ENCODE measurements at regions not wholly inside any gene's neighbourhood (a gene's known extent, or its start where the extent isn't known, plus 50 kb on each side); places are given as distances from the start of the nearest gene placed in this dataset.

DNA sequence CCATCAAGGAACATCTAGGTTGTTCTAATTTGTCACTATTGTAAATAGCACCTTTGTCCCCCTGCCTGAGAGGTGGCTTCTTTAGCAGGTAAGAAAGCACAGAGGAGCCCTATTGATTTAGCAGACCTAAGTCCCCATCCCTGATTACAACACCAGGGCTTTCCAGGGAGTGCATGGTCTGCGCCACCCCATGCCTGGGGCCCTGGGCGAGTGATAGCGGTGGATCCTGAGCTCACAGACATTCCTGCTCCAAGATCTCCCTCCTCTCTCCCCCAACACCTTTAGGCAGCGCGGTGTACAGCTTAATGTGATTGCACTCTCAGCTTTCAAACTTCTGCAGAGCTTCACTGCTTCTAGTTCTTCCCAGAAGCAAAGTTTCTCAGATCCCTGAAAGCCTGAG lies 67.4 kb upstream of the WWC1 start (continued):
- TF ChIP-seq, protein P1, sequence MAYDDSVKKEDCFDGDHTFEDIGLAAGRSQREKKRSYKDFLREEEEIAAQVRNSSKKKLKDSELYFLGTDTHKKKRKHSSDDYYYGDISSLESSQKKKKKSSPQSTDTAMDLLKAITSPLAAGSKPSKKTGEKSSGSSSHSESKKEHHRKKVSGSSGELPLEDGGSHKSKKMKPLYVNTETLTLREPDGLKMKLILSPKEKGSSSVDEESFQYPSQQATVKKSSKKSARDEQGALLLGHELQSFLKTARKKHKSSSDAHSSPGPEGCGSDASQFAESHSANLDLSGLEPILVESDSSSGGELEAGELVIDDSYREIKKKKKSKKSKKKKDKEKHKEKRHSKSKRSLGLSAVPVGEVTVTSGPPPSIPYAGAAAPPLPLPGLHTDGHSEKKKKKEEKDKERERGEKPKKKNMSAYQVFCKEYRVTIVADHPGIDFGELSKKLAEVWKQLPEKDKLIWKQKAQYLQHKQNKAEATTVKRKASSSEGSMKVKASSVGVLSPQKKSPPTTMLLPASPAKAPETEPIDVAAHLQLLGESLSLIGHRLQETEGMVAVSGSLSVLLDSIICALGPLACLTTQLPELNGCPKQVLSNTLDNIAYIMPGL (CRISPR knock-in tag; IDR thresholded peaks at IDR 0.05): no peak
- TF ChIP-seq, protein P2, sequence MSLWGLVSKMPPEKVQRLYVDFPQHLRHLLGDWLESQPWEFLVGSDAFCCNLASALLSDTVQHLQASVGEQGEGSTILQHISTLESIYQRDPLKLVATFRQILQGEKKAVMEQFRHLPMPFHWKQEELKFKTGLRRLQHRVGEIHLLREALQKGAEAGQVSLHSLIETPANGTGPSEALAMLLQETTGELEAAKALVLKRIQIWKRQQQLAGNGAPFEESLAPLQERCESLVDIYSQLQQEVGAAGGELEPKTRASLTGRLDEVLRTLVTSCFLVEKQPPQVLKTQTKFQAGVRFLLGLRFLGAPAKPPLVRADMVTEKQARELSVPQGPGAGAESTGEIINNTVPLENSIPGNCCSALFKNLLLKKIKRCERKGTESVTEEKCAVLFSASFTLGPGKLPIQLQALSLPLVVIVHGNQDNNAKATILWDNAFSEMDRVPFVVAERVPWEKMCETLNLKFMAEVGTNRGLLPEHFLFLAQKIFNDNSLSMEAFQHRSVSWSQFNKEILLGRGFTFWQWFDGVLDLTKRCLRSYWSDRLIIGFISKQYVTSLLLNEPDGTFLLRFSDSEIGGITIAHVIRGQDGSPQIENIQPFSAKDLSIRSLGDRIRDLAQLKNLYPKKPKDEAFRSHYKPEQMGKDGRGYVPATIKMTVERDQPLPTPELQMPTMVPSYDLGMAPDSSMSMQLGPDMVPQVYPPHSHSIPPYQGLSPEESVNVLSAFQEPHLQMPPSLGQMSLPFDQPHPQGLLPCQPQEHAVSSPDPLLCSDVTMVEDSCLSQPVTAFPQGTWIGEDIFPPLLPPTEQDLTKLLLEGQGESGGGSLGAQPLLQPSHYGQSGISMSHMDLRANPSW (CRISPR knock-in tag; conservative IDR thresholded peaks at IDR 0.05; ENCODE audit: low read depth): no peak
- TF ChIP-seq ZNF121 (CRISPR knock-in tag; IDR thresholded peaks at IDR 0.05) (no peak), OVOL2 (CRISPR knock-in tag; IDR thresholded peaks at IDR 0.05; ENCODE audit: borderline replicate concordance) (no peak)

DNA sequence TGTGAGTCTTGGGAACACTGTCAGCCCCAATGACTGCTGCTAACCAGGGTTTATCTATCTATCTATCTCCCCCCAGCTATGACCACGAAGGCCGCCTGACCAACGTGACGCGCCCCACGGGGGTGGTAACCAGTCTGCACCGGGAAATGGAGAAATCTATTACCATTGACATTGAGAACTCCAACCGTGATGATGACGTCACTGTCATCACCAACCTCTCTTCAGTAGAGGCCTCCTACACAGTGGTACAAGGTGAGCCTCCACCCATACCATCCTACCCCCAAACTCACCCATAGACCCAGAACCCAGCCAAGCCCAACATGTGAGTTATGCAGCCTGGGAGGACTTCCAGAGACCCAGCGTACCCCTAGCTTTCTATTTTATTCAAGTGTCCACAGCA lies 65.4 kb upstream of the WWC1 start:
- CTCF ChIA-PET: no interaction called here
- no peak for DNase-seq (ENCODE audit: low spot score)

More for the DNA sequence above, 65.4 kb upstream of the WWC1 start:
- ATAC-seq: no peak
- H3K36me3 Mint-ChIP-seq: no peaks in the 10 kb centered on the region
- no peak for TF ChIP-seq TP53 (CRISPR knock-in tag; IDR thresholded peaks at IDR 0.05)
- TF ChIP-seq, protein P3, sequence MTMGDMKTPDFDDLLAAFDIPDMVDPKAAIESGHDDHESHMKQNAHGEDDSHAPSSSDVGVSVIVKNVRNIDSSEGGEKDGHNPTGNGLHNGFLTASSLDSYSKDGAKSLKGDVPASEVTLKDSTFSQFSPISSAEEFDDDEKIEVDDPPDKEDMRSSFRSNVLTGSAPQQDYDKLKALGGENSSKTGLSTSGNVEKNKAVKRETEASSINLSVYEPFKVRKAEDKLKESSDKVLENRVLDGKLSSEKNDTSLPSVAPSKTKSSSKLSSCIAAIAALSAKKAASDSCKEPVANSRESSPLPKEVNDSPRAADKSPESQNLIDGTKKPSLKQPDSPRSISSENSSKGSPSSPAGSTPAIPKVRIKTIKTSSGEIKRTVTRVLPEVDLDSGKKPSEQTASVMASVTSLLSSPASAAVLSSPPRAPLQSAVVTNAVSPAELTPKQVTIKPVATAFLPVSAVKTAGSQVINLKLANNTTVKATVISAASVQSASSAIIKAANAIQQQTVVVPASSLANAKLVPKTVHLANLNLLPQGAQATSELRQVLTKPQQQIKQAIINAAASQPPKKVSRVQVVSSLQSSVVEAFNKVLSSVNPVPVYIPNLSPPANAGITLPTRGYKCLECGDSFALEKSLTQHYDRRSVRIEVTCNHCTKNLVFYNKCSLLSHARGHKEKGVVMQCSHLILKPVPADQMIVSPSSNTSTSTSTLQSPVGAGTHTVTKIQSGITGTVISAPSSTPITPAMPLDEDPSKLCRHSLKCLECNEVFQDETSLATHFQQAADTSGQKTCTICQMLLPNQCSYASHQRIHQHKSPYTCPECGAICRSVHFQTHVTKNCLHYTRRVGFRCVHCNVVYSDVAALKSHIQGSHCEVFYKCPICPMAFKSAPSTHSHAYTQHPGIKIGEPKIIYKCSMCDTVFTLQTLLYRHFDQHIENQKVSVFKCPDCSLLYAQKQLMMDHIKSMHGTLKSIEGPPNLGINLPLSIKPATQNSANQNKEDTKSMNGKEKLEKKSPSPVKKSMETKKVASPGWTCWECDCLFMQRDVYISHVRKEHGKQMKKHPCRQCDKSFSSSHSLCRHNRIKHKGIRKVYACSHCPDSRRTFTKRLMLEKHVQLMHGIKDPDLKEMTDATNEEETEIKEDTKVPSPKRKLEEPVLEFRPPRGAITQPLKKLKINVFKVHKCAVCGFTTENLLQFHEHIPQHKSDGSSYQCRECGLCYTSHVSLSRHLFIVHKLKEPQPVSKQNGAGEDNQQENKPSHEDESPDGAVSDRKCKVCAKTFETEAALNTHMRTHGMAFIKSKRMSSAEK (CRISPR knock-in tag; IDR thresholded peaks at IDR 0.05; ENCODE audit: borderline replicate concordance): no peak
- TF ChIP-seq, protein P4, sequence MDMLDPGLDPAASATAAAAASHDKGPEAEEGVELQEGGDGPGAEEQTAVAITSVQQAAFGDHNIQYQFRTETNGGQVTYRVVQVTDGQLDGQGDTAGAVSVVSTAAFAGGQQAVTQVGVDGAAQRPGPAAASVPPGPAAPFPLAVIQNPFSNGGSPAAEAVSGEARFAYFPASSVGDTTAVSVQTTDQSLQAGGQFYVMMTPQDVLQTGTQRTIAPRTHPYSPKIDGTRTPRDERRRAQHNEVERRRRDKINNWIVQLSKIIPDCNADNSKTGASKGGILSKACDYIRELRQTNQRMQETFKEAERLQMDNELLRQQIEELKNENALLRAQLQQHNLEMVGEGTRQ (CRISPR knock-in tag; IDR thresholded peaks at IDR 0.05): no peak
- no peak for TF ChIP-seq NFE2L1 (CRISPR knock-in tag; IDR thresholded peaks at IDR 0.05)
- TF ChIP-seq RORB (CRISPR knock-in tag; IDR thresholded peaks at IDR 0.05): no peak
- TF ChIP-seq ZNF138 (CRISPR knock-in tag; conservative IDR thresholded peaks at IDR 0.05): no peak
- TF ChIP-seq, protein P5, sequence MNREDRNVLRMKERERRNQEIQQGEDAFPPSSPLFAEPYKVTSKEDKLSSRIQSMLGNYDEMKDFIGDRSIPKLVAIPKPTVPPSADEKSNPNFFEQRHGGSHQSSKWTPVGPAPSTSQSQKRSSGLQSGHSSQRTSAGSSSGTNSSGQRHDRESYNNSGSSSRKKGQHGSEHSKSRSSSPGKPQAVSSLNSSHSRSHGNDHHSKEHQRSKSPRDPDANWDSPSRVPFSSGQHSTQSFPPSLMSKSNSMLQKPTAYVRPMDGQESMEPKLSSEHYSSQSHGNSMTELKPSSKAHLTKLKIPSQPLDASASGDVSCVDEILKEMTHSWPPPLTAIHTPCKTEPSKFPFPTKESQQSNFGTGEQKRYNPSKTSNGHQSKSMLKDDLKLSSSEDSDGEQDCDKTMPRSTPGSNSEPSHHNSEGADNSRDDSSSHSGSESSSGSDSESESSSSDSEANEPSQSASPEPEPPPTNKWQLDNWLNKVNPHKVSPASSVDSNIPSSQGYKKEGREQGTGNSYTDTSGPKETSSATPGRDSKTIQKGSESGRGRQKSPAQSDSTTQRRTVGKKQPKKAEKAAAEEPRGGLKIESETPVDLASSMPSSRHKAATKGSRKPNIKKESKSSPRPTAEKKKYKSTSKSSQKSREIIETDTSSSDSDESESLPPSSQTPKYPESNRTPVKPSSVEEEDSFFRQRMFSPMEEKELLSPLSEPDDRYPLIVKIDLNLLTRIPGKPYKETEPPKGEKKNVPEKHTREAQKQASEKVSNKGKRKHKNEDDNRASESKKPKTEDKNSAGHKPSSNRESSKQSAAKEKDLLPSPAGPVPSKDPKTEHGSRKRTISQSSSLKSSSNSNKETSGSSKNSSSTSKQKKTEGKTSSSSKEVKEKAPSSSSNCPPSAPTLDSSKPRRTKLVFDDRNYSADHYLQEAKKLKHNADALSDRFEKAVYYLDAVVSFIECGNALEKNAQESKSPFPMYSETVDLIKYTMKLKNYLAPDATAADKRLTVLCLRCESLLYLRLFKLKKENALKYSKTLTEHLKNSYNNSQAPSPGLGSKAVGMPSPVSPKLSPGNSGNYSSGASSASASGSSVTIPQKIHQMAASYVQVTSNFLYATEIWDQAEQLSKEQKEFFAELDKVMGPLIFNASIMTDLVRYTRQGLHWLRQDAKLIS (CRISPR knock-in tag; IDR thresholded peaks at IDR 0.05; ENCODE audit: borderline replicate concordance): no peak
- TF ChIP-seq FOXP1 (CRISPR knock-in tag; IDR thresholded peaks at IDR 0.05; ENCODE audit: borderline replicate concordance): no peak
- TF ChIP-seq, protein P6, sequence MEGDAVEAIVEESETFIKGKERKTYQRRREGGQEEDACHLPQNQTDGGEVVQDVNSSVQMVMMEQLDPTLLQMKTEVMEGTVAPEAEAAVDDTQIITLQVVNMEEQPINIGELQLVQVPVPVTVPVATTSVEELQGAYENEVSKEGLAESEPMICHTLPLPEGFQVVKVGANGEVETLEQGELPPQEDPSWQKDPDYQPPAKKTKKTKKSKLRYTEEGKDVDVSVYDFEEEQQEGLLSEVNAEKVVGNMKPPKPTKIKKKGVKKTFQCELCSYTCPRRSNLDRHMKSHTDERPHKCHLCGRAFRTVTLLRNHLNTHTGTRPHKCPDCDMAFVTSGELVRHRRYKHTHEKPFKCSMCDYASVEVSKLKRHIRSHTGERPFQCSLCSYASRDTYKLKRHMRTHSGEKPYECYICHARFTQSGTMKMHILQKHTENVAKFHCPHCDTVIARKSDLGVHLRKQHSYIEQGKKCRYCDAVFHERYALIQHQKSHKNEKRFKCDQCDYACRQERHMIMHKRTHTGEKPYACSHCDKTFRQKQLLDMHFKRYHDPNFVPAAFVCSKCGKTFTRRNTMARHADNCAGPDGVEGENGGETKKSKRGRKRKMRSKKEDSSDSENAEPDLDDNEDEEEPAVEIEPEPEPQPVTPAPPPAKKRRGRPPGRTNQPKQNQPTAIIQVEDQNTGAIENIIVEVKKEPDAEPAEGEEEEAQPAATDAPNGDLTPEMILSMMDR (IDR thresholded peaks at IDR 0.05): no peak
- no peak for TF ChIP-seq JUN (CRISPR knock-in tag; IDR thresholded peaks at IDR 0.05)
- TF ChIP-seq, protein P7, sequence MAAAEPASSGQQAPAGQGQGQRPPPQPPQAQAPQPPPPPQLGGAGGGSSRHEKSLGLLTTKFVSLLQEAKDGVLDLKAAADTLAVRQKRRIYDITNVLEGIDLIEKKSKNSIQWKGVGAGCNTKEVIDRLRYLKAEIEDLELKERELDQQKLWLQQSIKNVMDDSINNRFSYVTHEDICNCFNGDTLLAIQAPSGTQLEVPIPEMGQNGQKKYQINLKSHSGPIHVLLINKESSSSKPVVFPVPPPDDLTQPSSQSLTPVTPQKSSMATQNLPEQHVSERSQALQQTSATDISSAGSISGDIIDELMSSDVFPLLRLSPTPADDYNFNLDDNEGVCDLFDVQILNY (CRISPR knock-in tag; IDR thresholded peaks at IDR 0.05): no peak
- peaks cover 17% of the 10 kb centered on the region for H3K4me1 Mint-ChIP-seq
- no peak overlapping the region for H3K27ac Mint-ChIP-seq
- H3K4me3 Mint-ChIP-seq: no peak overlapping the region
- H3K27me3 Mint-ChIP-seq (ENCODE audit: low read depth): no peaks in the 10 kb centered on the region
- no peaks in the 10 kb centered on the region for H3K9me3 Mint-ChIP-seq
- POLR2A ChIA-PET: interaction anchor here (0.6 kb wide), 1 partner anchor 134 kb away, joined by 3 read pairs; no protein-coding TSS in a partner anchor
